Activated naive CD4-positive, alpha-beta T cell treated with anti-CD3 and anti-CD28 coated beads, Interleukin-2, amount 10 ng/mL, durations not matched to agents 7 days and 5 days (primary cell): ENCODE measurements at regions not wholly inside any gene's neighbourhood (a gene's known extent, or its start where the extent isn't known, plus 50 kb on each side); places are given as distances from the start of the nearest gene placed in this dataset.
"Not testable (repeated sequence)": the region's sequence is repeated elsewhere in the genome, so short reads cannot be mapped to it uniquely, and the experiment has no call there.

ENCODE experiments used
- CTCF ChIA-PET: fragments of 350-600 bp; sonication (Branson Sonifier 250); formaldehyde crosslinking; loops from one replicate; lab custom pipeline; 2021; ENCODE audit warnings: antibody characterized with exemption; lab: Charles Lee
- DNase-seq: peaks from one replicate; pipeline ENCODE4 v3.0.0-alpha.2; 2020
- H3K27ac Mint-ChIP-seq: one replicate; pipeline ENCODE4 v1.8.0; 2021; ENCODE audit warnings: mild to moderate bottlenecking, moderate library complexity, mixed read lengths
- H3K27me3 Mint-ChIP-seq: one replicate; pipeline ENCODE4 v1.8.0; 2021; ENCODE audit warnings: mild to moderate bottlenecking, mixed read lengths
- H3K36me3 Mint-ChIP-seq: one replicate; pipeline ENCODE4 v1.8.0; 2021; ENCODE audit warnings: mixed read lengths
- H3K4me1 Mint-ChIP-seq: one replicate; pipeline ENCODE4 v1.8.0; 2021; ENCODE audit warnings: mixed read lengths
- H3K4me3 Mint-ChIP-seq: one replicate; pipeline ENCODE4 v1.8.0; 2021; ENCODE audit warnings: mild to moderate bottlenecking, moderate library complexity, mixed read lengths
- H3K9me3 Mint-ChIP-seq: one replicate; pipeline ENCODE4 v1.8.0; 2021; ENCODE audit warnings: mixed read lengths

GRCh38 chr2:87075054-87075790 lies 53.6 kb upstream of the PLGLB1 start:
- H3K27ac Mint-ChIP-seq, result peak overlapping the region; percentile 80
- H3K4me3 Mint-ChIP-seq, result peak overlapping the region; percentile 74
- peaks cover 13% of the 10 kb centered on the region for H3K4me1 Mint-ChIP-seq
- CTCF ChIA-PET, H3K27me3 Mint-ChIP-seq, H3K36me3 Mint-ChIP-seq, H3K9me3 Mint-ChIP-seq: not testable (repeated sequence)
- DNase-seq, result peak; percentile 61

- CTCF ChIA-PET, H3K9me3 Mint-ChIP-seq, H3K4me1 Mint-ChIP-seq, H3K27me3 Mint-ChIP-seq, H3K36me3 Mint-ChIP-seq: not testable (repeated sequence)
- DNase-seq, result peak; percentile 68
- peak overlapping the region; percentile 93 for H3K27ac Mint-ChIP-seq
- peak overlapping the region; percentile 77 for H3K4me3 Mint-ChIP-seq
Observed at GRCh38 chr2:87075791-87076252, 54.2 kb upstream of the PLGLB1 start.

GRCh38 chr2:87076253-87077123 lies 54.8 kb upstream of the PLGLB1 start:
- H3K27me3 Mint-ChIP-seq, CTCF ChIA-PET, H3K4me1 Mint-ChIP-seq, H3K9me3 Mint-ChIP-seq, H3K36me3 Mint-ChIP-seq: not testable (repeated sequence)
- Mint-ChIP-seq H3K27ac (peak overlapping the region; percentile 98), H3K4me3 (peak overlapping the region; percentile 89)
- DNase-seq, result peak; percentile 93

GRCh38 chr2:87077124-87077446 lies 55.4 kb upstream of the PLGLB1 start:
- H3K4me1 Mint-ChIP-seq, H3K27me3 Mint-ChIP-seq, CTCF ChIA-PET, H3K9me3 Mint-ChIP-seq, H3K36me3 Mint-ChIP-seq, DNase-seq: not testable (repeated sequence)
- Mint-ChIP-seq H3K4me3 (peak overlapping the region; percentile 89), H3K27ac (peak overlapping the region; percentile 98)

- DNase-seq, H3K4me1 Mint-ChIP-seq, H3K9me3 Mint-ChIP-seq, H3K36me3 Mint-ChIP-seq, H3K27me3 Mint-ChIP-seq, H3K4me3 Mint-ChIP-seq, CTCF ChIA-PET, H3K27ac Mint-ChIP-seq: not testable (repeated sequence)
Observed at GRCh38 chr2:87081727-87082126, 60.1 kb upstream of the PLGLB1 start.

- H3K27ac Mint-ChIP-seq, H3K9me3 Mint-ChIP-seq, H3K36me3 Mint-ChIP-seq, H3K4me3 Mint-ChIP-seq, CTCF ChIA-PET, DNase-seq, H3K4me1 Mint-ChIP-seq: not testable (repeated sequence)
- peaks cover 19% of the 10 kb centered on the region for H3K27me3 Mint-ChIP-seq
Observed at GRCh38 chr2:87088079-87088478, 66.4 kb upstream of the PLGLB1 start.

- DNase-seq, H3K4me1 Mint-ChIP-seq, H3K27ac Mint-ChIP-seq, H3K9me3 Mint-ChIP-seq, H3K4me3 Mint-ChIP-seq, CTCF ChIA-PET, H3K36me3 Mint-ChIP-seq: not testable (repeated sequence)
- peaks cover 24% of the 10 kb centered on the region for H3K27me3 Mint-ChIP-seq
Observed at GRCh38 chr2:87089401-87089800, 67.8 kb upstream of the PLGLB1 start.

GRCh38 chr2:87093252-87093651 lies 71.6 kb upstream of the PLGLB1 start:
- CTCF ChIA-PET, H3K4me1 Mint-ChIP-seq, DNase-seq, H3K27ac Mint-ChIP-seq, H3K36me3 Mint-ChIP-seq, H3K4me3 Mint-ChIP-seq, H3K9me3 Mint-ChIP-seq: not testable (repeated sequence)
- peaks cover 17% of the 10 kb centered on the region for H3K27me3 Mint-ChIP-seq

GRCh38 chr2:87093937-87094529 lies 72.4 kb upstream of the PLGLB1 start:
- H3K27me3 Mint-ChIP-seq, result peaks cover 15% of the 10 kb centered on the region
- H3K4me1 Mint-ChIP-seq, CTCF ChIA-PET, H3K4me3 Mint-ChIP-seq, H3K27ac Mint-ChIP-seq, H3K36me3 Mint-ChIP-seq, DNase-seq, H3K9me3 Mint-ChIP-seq: not testable (repeated sequence)

- H3K9me3 Mint-ChIP-seq, H3K27ac Mint-ChIP-seq, H3K4me1 Mint-ChIP-seq, H3K36me3 Mint-ChIP-seq, DNase-seq, CTCF ChIA-PET, H3K4me3 Mint-ChIP-seq: not testable (repeated sequence)
- H3K27me3 Mint-ChIP-seq, result peaks cover 13% of the 10 kb centered on the region
Observed at GRCh38 chr2:87095804-87096203, 74.2 kb upstream of the PLGLB1 start.

GRCh38 chr2:87128761-87129553 lies 107.3 kb upstream of the PLGLB1 start:
- H3K27me3 Mint-ChIP-seq, CTCF ChIA-PET, H3K36me3 Mint-ChIP-seq, H3K4me1 Mint-ChIP-seq, DNase-seq, H3K9me3 Mint-ChIP-seq: not testable (repeated sequence)
- Mint-ChIP-seq H3K4me3 (peak overlapping the region; percentile 57), H3K27ac (peak overlapping the region; percentile 87)

GRCh38 chr2:87132577-87132976 lies 110.9 kb upstream of the PLGLB1 start:
- H3K4me1 Mint-ChIP-seq, H3K27ac Mint-ChIP-seq, CTCF ChIA-PET, H3K4me3 Mint-ChIP-seq, H3K36me3 Mint-ChIP-seq, H3K27me3 Mint-ChIP-seq, DNase-seq, H3K9me3 Mint-ChIP-seq: not testable (repeated sequence)

- H3K36me3 Mint-ChIP-seq, H3K27me3 Mint-ChIP-seq, H3K4me1 Mint-ChIP-seq, H3K9me3 Mint-ChIP-seq, H3K4me3 Mint-ChIP-seq, DNase-seq, H3K27ac Mint-ChIP-seq, CTCF ChIA-PET: not testable (repeated sequence)
Observed at GRCh38 chr2:87151835-87152493, 130.3 kb upstream of the PLGLB1 start.

- H3K4me3 Mint-ChIP-seq, H3K27me3 Mint-ChIP-seq, H3K4me1 Mint-ChIP-seq, DNase-seq, H3K27ac Mint-ChIP-seq, CTCF ChIA-PET, H3K36me3 Mint-ChIP-seq, H3K9me3 Mint-ChIP-seq: not testable (repeated sequence)
Observed at GRCh38 chr2:87174454-87174853, 152.8 kb upstream of the PLGLB1 start.
